ENCODE measurements at regions not wholly inside any gene's neighbourhood (a gene's known extent, or its start where the extent isn't known, plus 50 kb on each side); places are given as distances from the start of the nearest gene placed in this dataset.

- Histone ChIP-seq H3K27ac (no peak overlapping the region), H3K4me3 (replicated peaks in 1 of 3) (no peak overlapping the region), H3K4me1 (no peaks in the 10 kb centered on the region), H3K36me3 (no peaks in the 10 kb centered on the region), H3K27me3 (no peaks in the 10 kb centered on the region), H3K9me3 (no peaks in the 10 kb centered on the region)
- 88 to 96% methylated on average over 2 of the region's 2 CpGs for WGBS, 2 donors
- intact Hi-C loops (cut with DNase I): no loop called here
- TF ChIP-seq, protein P1, sequence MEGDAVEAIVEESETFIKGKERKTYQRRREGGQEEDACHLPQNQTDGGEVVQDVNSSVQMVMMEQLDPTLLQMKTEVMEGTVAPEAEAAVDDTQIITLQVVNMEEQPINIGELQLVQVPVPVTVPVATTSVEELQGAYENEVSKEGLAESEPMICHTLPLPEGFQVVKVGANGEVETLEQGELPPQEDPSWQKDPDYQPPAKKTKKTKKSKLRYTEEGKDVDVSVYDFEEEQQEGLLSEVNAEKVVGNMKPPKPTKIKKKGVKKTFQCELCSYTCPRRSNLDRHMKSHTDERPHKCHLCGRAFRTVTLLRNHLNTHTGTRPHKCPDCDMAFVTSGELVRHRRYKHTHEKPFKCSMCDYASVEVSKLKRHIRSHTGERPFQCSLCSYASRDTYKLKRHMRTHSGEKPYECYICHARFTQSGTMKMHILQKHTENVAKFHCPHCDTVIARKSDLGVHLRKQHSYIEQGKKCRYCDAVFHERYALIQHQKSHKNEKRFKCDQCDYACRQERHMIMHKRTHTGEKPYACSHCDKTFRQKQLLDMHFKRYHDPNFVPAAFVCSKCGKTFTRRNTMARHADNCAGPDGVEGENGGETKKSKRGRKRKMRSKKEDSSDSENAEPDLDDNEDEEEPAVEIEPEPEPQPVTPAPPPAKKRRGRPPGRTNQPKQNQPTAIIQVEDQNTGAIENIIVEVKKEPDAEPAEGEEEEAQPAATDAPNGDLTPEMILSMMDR (IDR thresholded peaks at IDR 0.05): no peak
- TF ChIP-seq POLR2A (IDR thresholded peaks at IDR 0.05): no peak
- DNase-seq: no peak
Observed at GRCh38 chr2:18182861-18183260, 304.4 kb downstream of the KCNS3 start.

DNA sequence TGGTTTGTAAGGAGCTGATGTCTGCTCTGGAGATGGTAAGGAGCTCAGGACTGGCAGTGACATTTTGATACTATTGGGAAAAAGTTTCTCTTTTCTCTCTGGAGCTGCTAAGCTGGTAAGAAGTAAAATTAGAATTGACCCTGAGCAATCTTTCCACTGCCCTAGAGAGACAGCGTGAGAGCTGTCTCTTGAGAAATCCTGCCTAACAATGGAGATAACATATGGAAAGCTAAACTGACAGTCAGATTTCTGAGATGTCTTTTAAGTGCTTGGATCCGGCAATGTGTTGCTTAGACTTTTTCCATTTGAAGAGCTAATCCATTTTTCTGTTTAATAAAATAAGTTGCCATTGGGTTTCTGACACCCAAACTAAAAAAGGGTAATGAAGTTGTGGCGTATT is 302.4 kb downstream of the KCNS3 start:
- no peaks in the 10 kb centered on the region for H3K4me1 ChIP-seq
- TF ChIP-seq, protein P1 (IDR thresholded peaks at IDR 0.05): no peak
- TF ChIP-seq POLR2A (IDR thresholded peaks at IDR 0.05): no peak

DNA sequence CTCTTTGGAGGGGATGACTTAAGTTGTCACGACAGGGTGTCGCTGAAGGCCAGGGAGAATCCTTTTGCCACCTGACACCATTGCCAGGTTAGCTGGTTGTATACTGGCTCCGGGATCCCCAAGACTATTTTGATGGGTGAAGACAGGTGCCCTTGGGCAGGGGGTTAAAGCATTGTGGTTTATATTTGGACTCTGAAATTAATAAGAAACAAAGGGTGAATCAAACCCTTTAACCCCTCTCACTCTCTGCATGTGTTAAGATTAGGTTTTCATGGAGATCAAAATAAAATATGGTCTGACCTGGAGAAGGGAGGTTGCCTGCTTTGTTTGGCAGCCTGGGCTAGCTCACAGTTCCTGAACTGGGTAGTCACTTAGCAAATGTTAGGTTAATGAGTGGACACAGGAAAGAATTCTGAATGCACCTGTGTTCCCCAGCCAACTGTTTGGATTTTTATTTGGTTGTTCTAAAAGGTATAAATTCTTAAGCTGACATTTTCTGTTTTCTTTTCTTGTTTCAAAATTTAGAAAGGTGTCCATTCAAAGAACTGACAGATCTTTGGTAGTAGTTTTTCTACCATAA is 301.7 kb downstream of the KCNS3 start:
- no peaks in the 10 kb centered on the region for H3K4me1 ChIP-seq
- no peak for TF ChIP-seq POLR2A (IDR thresholded peaks at IDR 0.05)
- TF ChIP-seq, protein P1 (IDR thresholded peaks at IDR 0.05): no peak
- no peak overlapping the region for H3K27ac ChIP-seq
- H3K9me3 ChIP-seq: no peaks in the 10 kb centered on the region
- WGBS, 2 donors: 81 to 91% methylated on average over 3 of the region's 3 CpGs
- DNase-seq: no peak
- no peak overlapping the region for H3K4me3 ChIP-seq (replicated peaks in 1 of 3)
- no peaks in the 10 kb centered on the region for H3K27me3 ChIP-seq
- intact Hi-C loops (cut with DNase I): no loop called here
- no peaks in the 10 kb centered on the region for H3K36me3 ChIP-seq

More for the DNA sequence above, 302.4 kb downstream of the KCNS3 start:
- no peaks in the 10 kb centered on the region for H3K36me3 ChIP-seq
- DNase-seq: no peak
- H3K27ac ChIP-seq: no peak overlapping the region
- intact Hi-C loops (cut with DNase I): no loop called here
- H3K9me3 ChIP-seq: no peaks in the 10 kb centered on the region
- H3K27me3 ChIP-seq: no peaks in the 10 kb centered on the region
- 81 to 84% methylated on average over 3 of the region's 3 CpGs for WGBS, 2 donors
- no peak overlapping the region for H3K4me3 ChIP-seq (replicated peaks in 1 of 3)

- no peak overlapping the region for H3K27ac ChIP-seq
- WGBS, 2 donors: 16% methylated on average over 1 of the region's 1 CpG
- no peaks in the 10 kb centered on the region for H3K9me3 ChIP-seq
- TF ChIP-seq, protein P1 (IDR thresholded peaks at IDR 0.05): peak; percentile 62 to 83 (median 66)
- TF ChIP-seq POLR2A (IDR thresholded peaks at IDR 0.05): no peak
- intact Hi-C loops (cut with DNase I): no loop called here
- no peaks in the 10 kb centered on the region for H3K4me1 ChIP-seq
- no peaks in the 10 kb centered on the region for H3K36me3 ChIP-seq
- peak; percentile 35 to 43 for DNase-seq
- H3K4me3 ChIP-seq (replicated peaks in 1 of 3): no peak overlapping the region
- no peaks in the 10 kb centered on the region for H3K27me3 ChIP-seq
Observed at GRCh38 chr2:18178736-18179349, 300.4 kb downstream of the KCNS3 start.

DNA sequence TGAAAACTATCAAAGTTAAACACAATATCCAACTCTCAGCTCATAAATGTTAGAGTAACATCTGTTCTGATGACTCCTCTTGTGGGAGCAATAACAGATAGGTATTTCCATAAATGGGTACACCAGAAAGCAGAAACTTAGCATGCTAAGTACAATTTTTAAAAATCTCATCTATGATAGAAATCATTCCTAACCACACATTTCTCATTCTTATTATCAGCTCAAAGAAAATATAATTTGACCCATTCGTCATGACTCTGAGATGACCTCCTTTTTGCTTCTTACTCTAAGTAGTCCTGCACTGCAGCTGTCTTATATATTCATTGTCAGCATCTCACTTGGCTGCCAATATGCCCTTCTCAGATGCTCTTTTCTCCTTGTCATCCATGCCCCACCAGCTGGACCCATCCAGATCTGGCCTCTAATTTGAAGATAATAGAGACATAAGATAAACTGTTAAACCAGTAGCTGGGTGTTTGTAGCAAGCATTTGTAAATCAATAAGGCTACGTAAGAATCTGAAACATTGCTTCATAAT is 298.3 kb downstream of the KCNS3 start:
- Histone ChIP-seq H3K4me3 (replicated peaks in 1 of 3) (no peak overlapping the region), H3K36me3 (no peaks in the 10 kb centered on the region), H3K4me1 (peaks cover 0 to 12% of the 10 kb centered on the region in 2 donors), H3K27me3 (no peaks in the 10 kb centered on the region), H3K27ac (no peak overlapping the region), H3K9me3 (no peaks in the 10 kb centered on the region)
- WGBS, 2 donors: 90 to 94% methylated on average over 2 of the region's 2 CpGs
- intact Hi-C loops (cut with DNase I): no loop called here
- DNase-seq: no peak
- TF ChIP-seq, protein P1 (IDR thresholded peaks at IDR 0.05): no peak
- TF ChIP-seq POLR2A (IDR thresholded peaks at IDR 0.05): no peak
